ENCODE measurements at regions not wholly inside any gene's neighbourhood (a gene's known extent, or its start where the extent isn't known, plus 50 kb on each side); places are given as distances from the start of the nearest gene placed in this dataset.
"Not testable (repeated sequence)": the region's sequence is repeated elsewhere in the genome, so short reads cannot be mapped to it uniquely, and the experiment has no call there.

- no peak for DNase-seq
These were observed 301.1 kb downstream of the PAX3 start for GRCh38 chr2:221997683-221998082.

DNA sequence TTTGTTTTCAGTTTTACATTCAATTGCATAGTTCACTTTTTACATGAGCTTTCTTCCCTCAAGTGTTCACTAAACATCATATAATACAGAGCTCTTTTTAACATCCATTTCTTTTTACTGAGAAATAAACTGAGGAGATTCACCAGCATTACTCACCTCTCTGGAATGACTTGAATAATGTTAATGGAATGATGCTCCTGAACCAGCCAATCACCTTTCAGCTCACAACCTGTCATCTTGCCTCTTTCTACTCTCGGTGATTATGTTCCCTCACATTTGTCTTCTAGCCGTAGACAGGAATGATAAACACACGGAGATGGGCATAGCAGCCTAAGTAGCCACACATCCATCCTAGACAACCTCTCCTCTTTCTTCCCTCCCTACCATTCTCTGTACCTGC lies 301.7 kb downstream of the PAX3 start:
- no peak for DNase-seq

GRCh38 chr2:221994926-221995325 lies 303.9 kb downstream of the PAX3 start:
- no peak for DNase-seq

DNA sequence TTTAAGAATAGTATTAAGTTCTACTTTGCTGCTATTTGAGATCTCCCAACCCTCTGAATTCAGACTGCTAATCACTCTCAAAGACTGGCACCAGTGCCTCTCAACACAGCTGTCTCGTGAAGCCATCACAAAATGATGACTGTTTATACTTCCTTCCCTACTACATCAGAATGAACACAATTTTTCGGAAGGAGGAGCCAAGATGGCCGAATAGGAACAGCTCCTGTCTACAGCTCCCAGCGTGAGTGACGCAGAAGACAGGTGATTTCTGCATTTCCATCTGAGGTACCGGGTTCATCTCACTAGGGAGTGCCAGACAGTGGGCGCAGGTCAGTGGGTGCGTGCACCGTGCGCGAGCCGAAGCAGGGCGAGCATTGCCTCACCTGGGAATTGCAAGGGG lies 314.4 kb downstream of the PAX3 start:
- not testable (repeated sequence) for DNase-seq

DNA sequence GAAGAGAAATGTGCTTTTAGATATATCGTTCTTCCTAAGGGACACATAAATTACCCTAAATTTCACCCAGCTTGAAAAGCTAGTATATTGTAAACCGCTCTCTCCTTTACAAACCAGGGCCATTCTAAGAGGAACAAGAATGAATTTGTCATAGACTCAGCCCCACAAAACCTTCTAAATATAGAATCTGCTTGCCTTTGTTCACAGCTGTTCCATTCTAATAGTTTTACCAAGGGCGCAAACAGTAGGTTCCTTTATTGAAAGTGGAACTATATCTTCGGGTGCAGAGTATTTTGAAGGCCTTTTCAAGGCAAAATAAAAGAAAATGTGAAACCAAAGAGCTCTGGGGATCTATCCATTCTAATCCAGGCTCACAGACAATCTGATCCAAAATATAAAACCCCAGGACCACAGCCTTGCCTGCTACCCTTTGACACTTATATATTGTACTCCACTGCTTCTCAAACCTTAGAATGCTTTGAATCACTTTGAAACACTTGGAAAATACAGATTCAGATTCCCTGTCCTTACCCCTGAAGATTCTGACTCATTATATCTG lies 316.8 kb downstream of the PAX3 start:
- no peak for DNase-seq

GRCh38 chr2:221975151-221975550 lies 323.6 kb downstream of the PAX3 start:
- DNase-seq = no peak

GRCh38 chr2:221973902-221974301 lies 324.9 kb downstream of the PAX3 start:
- DNase-seq = no peak

DNA sequence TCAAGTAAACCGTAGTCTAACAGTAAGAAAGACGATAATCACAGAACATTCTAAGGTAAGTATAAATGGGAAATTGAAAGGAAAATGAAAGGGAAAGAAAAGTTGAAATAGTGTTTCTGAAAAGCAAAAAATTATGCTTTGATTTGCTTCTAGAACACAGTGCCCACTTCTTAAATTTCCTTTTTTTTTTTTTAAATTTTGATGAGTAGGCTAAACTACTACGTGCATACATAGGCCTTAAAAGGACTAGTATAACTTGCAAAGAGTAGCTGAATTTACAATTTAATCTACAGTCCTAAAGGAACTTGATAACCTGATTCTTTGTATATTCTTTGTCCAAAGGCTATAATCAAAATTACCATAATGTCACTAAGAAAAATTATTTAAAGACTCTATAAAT lies 325.3 kb downstream of the PAX3 start:
- no peak for DNase-seq

DNA sequence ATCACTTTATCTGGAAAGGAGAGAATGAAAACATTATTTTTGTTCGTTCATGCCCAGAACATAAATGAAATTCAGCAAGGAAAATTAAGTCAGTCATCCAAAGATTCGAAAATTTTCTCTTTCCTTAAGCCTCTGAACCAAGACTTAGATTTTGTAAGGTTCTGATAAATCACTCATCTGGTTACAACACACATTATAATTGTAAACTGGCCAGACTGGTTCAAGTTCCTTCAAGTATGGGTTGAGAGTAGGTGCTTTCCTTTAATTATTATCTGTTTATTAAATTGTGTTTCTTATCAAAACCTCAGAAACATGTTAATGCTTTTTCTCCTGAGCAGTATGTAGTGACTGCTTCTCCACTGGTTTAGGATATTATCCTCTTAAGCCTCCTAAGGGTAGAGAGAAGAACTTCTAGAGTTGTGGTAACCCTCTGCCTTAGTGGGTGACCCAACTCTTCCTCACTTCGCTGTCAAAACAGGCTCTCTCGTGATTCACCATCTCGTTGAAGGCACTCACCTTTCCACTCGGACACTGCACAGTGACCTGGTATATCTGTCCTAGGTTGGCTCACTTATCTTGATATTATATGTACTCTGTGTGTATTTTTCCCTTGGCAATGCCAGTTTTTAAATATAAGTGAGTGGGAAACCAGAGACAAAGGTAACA lies 325.9 kb downstream of the PAX3 start:
- no peak for DNase-seq

GRCh38 chr2:221970389-221970788 lies 328.4 kb downstream of the PAX3 start:
- no peak for DNase-seq

- no peak for DNase-seq
These were observed 329.0 kb downstream of the PAX3 start for GRCh38 chr2:221969830-221970144.

DNA sequence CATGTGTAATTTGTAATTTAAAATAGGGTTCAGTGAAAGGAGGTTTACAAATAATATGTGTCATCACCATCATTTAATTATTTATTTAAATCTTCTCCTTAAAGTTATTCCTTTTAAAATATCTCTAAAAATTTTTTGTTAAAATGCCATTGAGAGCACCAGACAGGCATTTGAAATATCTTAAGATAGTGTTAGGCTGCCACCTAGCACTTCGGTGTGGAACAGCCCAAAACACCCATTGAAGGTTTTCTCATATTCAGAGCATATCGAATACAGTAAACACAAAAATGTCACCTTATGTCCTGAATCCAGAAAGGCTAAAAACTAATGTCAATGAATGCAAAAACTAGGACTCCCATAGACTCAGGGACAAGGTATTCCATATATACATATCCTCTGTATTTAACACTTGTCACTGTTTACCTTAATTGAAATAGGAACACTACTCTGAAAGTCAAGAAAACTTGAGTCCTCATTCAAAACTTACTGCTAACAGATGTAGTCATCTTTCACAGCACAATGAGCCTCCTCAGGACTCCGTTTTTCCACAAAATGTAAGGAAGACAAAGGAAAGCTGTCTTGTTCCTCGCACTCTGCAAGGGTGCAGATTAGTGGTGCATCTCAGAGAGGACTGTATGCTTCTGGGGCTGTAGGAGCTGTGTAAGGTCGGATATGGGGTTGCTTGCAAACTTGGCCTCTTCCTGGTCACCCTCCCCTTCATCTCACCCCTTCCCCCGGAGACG lies 329.5 kb downstream of the PAX3 start:
- DNase-seq = peak; percentile 49

DNA sequence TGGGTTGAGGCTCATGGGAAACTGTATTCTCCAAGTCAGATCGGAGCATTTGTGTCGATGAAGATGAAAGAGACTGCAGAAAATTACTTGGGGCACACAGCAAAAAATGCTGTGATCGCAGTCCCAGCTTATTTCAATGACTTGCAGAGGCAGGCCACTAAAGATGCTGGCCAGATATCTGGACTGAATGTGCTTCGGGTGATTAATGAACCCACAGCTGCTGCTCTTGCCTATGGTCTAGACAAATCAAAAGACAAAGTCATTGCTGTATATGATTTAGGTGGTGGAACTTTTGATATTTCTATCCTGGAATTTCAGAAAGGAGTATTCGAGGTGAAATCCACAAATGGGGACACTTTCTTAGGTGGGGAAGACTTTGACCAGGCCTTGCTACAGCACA lies 336.6 kb downstream of the PAX3 start:
- DNase-seq = no peak

- DNase-seq = no peak
These were observed 337.2 kb downstream of the PAX3 start for GRCh38 chr2:221961561-221961960.

- DNase-seq = no peak
These were observed 340.6 kb downstream of the PAX3 start for GRCh38 chr2:221958224-221958623.

DNA sequence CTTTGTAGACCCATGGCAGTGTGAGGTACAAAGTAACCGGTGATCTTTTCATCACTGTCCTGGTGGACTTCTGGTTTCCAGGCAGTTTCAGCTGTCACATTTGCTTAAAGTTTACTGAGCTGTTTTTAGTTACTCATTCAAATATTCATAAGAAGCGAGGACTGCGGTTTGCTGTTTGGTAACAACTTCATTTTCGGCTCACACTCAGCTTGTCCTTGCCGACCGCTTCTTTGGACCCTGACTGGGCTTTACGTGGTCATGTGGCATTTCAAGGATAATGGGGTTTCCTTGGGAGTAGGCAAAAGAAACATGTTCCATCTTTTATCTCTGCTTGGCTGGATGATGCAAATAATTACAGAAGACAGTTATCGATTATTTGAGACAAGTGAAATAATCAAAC lies 350.7 kb downstream of the PAX3 start:
- no peak for DNase-seq

DNA sequence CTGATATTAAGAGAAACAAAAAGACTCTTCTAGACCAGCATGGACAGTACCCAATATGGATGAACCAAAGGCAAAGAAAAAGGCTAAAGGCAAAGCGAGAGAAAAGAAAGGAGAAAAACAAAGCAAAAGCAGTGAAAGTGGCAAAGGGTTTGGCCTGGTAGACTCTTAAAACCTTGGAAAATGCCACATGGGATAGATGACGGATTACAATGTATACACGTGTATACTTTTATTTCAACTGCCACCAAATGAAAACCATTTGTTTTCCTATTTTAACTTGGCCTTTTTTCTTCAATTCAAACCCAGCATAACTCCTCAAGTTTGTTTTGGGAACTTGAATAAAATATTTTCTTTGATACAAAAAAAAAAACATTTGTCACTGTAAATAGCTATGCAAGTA lies 354.3 kb downstream of the PAX3 start:
- not testable (repeated sequence) for DNase-seq

GRCh38 chr2:221943076-221943810 lies 355.6 kb downstream of the PAX3 start:
- DNase-seq = no peak

GRCh38 chr2:221931251-221931991 lies 359.3 kb upstream of the EPHA4 start:
- no peak for DNase-seq

DNA sequence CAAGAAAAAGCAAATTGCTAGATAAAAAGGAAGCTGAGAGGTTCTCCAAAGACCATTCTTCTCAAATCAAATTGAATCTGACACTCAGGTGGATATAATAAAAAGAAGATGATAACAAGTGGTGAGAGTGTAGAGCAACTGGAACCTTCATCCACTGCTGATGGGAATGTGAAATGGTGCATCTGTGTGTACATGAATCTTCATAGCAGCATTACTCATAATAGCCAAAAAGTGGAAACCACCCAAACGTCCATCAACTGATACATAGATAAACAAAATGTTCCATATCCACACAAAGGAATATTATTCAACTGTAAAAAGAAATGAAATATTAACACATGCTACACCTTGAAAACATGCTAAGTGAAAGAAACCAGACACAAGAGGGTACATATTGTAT lies 357.2 kb upstream of the EPHA4 start:
- DNase-seq = no peak

GRCh38 chr2:221926327-221926726 lies 354.2 kb upstream of the EPHA4 start:
- no peak for DNase-seq

DNA sequence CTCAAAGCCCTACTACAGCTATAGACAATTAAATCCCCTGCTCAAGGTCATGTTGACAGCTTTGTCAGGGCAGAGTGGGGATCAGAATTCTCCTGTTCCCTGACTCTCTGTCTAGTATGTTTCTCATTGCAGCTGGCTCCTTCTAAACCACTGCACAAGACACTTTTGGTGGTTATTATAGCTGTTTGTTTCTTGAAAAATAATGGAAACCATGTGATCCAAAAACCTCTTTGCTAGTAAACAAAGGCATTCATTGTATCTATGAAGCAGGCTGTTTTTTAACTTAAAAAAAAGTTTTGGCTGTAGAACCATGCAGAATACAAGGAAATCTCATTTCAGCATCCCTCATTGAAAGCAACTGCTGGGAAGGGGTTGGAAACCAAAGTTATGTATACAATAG lies 352.5 kb upstream of the EPHA4 start:
- DNase-seq = no peak

GRCh38 chr2:221915926-221916325 lies 343.8 kb upstream of the EPHA4 start:
- no peak for DNase-seq
